ENCODE measurements at regions not wholly inside any gene's neighbourhood (a gene's known extent, or its start where the extent isn't known, plus 50 kb on each side); places are given as distances from the start of the nearest gene placed in this dataset.

DNA sequence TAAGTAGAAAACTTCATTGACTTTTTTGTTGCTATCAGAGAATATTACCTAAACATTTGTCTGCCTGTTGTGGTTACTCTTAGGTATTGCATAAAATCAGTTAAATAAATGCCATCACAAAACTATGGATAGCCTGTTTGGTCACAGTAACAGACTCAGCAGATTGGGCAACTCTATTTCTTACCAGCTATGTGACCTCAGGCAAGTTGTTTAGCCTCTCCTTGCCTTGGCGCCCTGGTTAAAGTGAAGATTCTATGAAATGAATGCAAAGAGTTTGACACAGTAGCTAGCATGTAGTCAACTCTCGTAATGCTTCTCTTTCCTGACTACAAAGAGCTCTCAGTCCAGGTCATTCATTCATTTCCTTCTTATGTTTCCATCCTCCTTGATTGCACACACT is 82.5 kb upstream of the ID4 start:
- BruUV-seq (replicated peaks): no TSS peak
- Histone ChIP-seq H3K79me2 (ENCODE audit: low read depth) (no peaks in the 10 kb centered on the region), H3K4me3 (no peak overlapping the region), H3K27me3 (ENCODE audit: insufficient read depth, low read depth) (no peaks in the 10 kb centered on the region), H3F3A (ENCODE audit: insufficient read depth, low read depth) (no peaks in the 10 kb centered on the region), H2AFZ (no peak overlapping the region), H3K36me3 (ENCODE audit: low read depth) (no peaks in the 10 kb centered on the region), H3K27ac (no peak overlapping the region), H3K4me2 (no peak overlapping the region), H4K20me1 (ENCODE audit: insufficient read depth) (no peaks in the 10 kb centered on the region), H3K9me3 (ENCODE audit: insufficient read depth, low read depth) (no peaks in the 10 kb centered on the region), H3K9me2 (ENCODE audit: insufficient read depth) (no peaks in the 10 kb centered on the region), H3K4me1 (replicated peaks; ENCODE audit: insufficient read depth) (peaks cover 11% of the 10 kb centered on the region)
- POLR2A ChIA-PET (ENCODE audit: unreplicated experiment): no interaction called here
- DNase-seq: peak in 1 of 2 experiments; percentile 35
- no peak for TF ChIP-seq CTCF (conservative IDR thresholded peaks at IDR 0.05)
- TF ChIP-seq EZH2 (IDR thresholded peaks at IDR 0.05; ENCODE audit: low read depth): no peak
- CTCF ChIA-PET: no interaction called here
- intact Hi-C loops (cut with micrococcal nuclease; ENCODE audit: unreplicated experiment): no loop called here

GRCh38 chr6:19755181-19755580 is 82.0 kb upstream of the ID4 start:
- Histone ChIP-seq H3K4me3 (no peak overlapping the region), H3K27ac (no peak overlapping the region), H3K9me3 (ENCODE audit: insufficient read depth, low read depth) (no peaks in the 10 kb centered on the region), H2AFZ (no peak overlapping the region), H3K27me3 (ENCODE audit: insufficient read depth, low read depth) (no peaks in the 10 kb centered on the region), H3K4me1 (replicated peaks; ENCODE audit: insufficient read depth) (peaks cover 11% of the 10 kb centered on the region), H3K9me2 (ENCODE audit: insufficient read depth) (no peaks in the 10 kb centered on the region), H3F3A (ENCODE audit: insufficient read depth, low read depth) (no peaks in the 10 kb centered on the region), H3K79me2 (ENCODE audit: low read depth) (no peaks in the 10 kb centered on the region), H4K20me1 (ENCODE audit: insufficient read depth) (no peaks in the 10 kb centered on the region), H3K36me3 (ENCODE audit: low read depth) (no peaks in the 10 kb centered on the region), H3K4me2 (no peak overlapping the region)
- no peak for TF ChIP-seq CTCF (conservative IDR thresholded peaks at IDR 0.05)
- TF ChIP-seq EZH2 (IDR thresholded peaks at IDR 0.05; ENCODE audit: low read depth): no peak
- intact Hi-C loops (cut with micrococcal nuclease; ENCODE audit: unreplicated experiment): no loop called here
- no peak for DNase-seq
- no TSS peak for BruUV-seq (replicated peaks)
- ChIA-PET CTCF (no interaction called here), POLR2A (ENCODE audit: unreplicated experiment) (no interaction called here)

DNA sequence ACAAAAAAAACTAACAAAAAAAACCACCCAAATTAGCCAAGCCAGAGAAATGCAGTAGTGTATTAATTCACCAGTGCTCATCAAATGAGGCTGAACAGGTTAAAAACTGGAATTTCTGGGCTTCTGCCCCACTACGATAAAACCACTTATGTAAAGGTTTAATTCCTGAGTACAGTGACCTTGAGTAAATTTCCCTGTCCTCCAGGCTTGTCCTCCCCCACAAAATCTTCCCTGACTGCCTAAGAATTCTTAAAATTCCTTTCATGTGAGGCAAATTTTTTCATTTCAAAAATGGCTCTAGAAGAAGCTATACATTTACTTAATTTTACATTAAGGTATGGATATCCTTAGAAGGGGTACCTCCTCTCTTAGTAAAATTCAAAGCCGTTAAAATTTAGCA is 80.1 kb upstream of the ID4 start:
- ChIA-PET CTCF (no interaction called here), POLR2A (ENCODE audit: unreplicated experiment) (interaction anchor here (0.5 to 0.6 kb wide), 2 partner anchors 80 to 580 kb away, joined by 3 to 12 read pairs; partner anchors contain the start of gene ID4)
- Histone ChIP-seq H4K20me1 (ENCODE audit: insufficient read depth) (no peaks in the 10 kb centered on the region), H3K79me2 (ENCODE audit: low read depth) (no peaks in the 10 kb centered on the region), H3K27me3 (ENCODE audit: insufficient read depth, low read depth) (no peaks in the 10 kb centered on the region), H3K9me2 (ENCODE audit: insufficient read depth) (no peaks in the 10 kb centered on the region), H3K4me2 (no peak overlapping the region), H3F3A (ENCODE audit: insufficient read depth, low read depth) (no peaks in the 10 kb centered on the region), H3K9me3 (ENCODE audit: insufficient read depth, low read depth) (no peaks in the 10 kb centered on the region), H3K27ac (no peak overlapping the region), H2AFZ (no peak overlapping the region), H3K4me1 (replicated peaks; ENCODE audit: insufficient read depth) (peaks cover 11% of the 10 kb centered on the region), H3K36me3 (ENCODE audit: low read depth) (no peaks in the 10 kb centered on the region), H3K4me3 (no peak overlapping the region)
- no TSS peak for BruUV-seq (replicated peaks)
- TF ChIP-seq EZH2 (IDR thresholded peaks at IDR 0.05; ENCODE audit: low read depth) (no peak), CTCF (conservative IDR thresholded peaks at IDR 0.05) (no peak)
- DNase-seq: no peak
- intact Hi-C loops (cut with micrococcal nuclease; ENCODE audit: unreplicated experiment): loop anchor here (1.0 kb wide), 1 partner anchor 47 kb away; no protein-coding TSS in a partner anchor

Measured in PC-9 (cell line).